A204.1 (cell line): ENCODE measurements at regions not wholly inside any gene's neighbourhood (a gene's known extent, or its start where the extent isn't known, plus 50 kb on each side); places are given as distances from the start of the nearest gene placed in this dataset.

Source experiments
- FAIRE-seq: peaks from 2 replicates; lab custom pipeline; 2012; peaks lifted over from hg19 to GRCh38; lab: Jason Lieb, UNC

GRCh38 chr4:167492007-167492406, 257.7 kb upstream of the SPOCK3 start:
- FAIRE-seq, result no peak

GRCh38 chr4:167509551-167509950, 275.3 kb upstream of the SPOCK3 start:
- FAIRE-seq, result no peak

DNA sequence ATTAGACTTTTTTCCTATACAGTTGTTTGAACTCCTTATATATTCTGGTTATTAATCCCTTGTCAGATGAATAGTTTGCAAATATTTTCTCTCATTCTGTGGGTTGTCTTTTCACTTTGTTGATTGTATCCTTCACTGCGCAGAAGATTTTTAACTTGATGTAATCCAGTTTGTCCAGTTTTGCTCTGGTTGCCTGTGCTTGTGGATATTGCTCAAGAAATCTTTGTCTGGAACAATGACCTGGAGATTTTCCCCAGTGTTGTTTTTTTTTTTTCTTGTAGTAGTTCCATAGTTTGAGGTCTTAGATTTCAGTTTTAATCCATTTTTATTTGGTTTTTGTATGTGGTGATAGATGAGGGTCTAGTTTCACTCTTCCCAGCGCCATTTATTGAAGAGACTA, 289.8 kb upstream of the SPOCK3 start:
- FAIRE-seq, result no peak

GRCh38 chr4:167537761-167538160, 303.5 kb upstream of the SPOCK3 start:
- FAIRE-seq, result no peak

- no peak for FAIRE-seq
Observed at GRCh38 chr4:167541286-167541685, 307.0 kb upstream of the SPOCK3 start.

DNA sequence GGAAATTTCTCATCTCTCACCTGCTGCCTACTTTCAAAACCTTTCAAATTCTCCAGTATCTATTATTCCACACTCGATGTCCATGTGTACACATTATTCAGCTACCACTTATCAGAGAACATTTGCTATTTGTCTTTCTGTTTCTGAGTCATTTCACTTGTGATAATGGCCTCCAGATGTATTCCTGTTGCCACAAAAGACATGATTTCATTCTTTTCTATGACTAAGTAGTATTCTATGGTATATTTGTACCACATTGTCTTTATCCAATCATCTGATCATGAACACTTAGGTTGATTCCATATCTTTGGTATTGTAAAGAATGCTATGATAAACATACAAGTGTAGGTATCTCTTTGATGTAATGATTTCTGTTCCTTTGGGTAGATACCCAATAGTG, 310.1 kb upstream of the SPOCK3 start:
- no peak for FAIRE-seq

- FAIRE-seq, result no peak
Observed at GRCh38 chr4:167550021-167550420, 315.7 kb upstream of the SPOCK3 start.

GRCh38 chr4:167555338-167556022, 321.2 kb upstream of the SPOCK3 start:
- FAIRE-seq, result no peak

DNA sequence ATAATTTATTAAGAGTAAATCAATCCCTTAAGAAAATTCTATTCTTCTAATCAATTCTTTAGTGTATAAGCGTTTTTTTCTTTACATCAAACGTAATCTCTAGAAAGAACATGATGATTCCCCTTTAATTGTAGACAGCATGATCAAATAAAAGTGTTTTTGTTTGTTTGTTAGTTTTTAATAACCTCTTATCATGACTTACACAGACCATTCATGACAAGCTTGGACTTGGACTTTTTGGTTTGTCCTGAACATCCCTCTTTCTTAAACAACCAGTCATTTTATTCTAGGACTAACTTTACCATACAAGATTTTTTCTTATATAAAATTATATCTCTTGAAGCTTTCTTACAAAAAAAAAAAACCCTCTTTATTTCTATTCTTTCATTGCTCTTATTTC, 344.6 kb upstream of the SPOCK3 start:
- peak; percentile 14 for FAIRE-seq

- no peak for FAIRE-seq
Observed at GRCh38 chr4:167581449-167581965, 347.2 kb upstream of the SPOCK3 start.

DNA sequence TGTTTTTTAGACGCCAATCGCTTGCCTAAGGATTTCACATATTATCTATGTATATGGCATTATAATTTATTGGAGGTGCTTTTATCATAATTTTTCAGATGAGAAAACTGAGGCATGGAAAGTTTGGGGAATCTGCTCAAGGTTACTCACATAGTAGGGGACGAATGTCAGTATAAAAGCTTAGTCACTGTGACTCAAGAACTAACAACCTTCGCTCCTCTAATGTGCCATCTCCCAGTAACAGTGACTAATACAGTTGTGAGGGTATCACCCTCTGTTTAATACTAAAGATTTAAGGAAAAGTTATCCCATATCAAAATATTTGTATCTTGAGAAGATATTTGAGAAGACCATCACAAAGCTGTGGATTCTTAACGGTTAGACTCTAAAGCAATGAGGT, 353.1 kb upstream of the SPOCK3 start:
- FAIRE-seq, result no peak

DNA sequence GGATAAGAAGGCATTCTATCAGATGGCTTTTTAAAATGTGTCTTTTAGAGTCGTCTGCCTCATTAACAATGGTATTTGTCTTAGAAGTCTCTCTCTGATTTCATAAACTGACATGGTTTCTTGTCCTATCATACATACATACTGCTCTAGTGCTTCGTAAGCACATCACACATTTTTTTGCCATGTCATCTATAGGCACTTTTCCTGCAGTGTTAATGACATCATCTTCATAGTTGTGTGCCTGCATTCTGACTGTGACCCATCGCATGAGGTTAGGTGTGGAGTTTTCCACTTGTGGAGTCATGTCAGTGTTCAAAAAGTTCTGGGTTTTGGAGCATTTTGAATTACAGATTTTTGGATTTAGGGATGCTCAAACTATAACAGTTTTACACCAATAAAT, 361.6 kb upstream of the SPOCK3 start:
- no peak for FAIRE-seq

DNA sequence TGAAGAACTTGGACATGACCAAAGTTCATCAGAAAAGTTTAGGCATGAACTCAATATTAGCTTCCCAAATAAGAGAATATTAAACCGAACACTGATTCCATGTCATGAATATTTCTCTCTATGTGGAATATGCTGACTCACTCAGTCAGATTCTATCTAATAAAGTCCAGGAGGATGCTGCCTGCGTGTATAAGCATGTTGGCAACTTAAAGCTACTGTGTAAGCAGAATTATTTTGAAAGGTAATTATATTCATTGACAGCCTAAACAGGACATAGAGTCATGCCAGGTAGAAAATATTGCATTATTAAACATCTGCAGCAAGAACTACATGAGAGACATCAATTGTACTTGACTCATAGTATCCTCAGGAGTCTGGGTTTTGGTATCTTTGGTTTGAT, 367.9 kb upstream of the SPOCK3 start:
- no peak for FAIRE-seq

DNA sequence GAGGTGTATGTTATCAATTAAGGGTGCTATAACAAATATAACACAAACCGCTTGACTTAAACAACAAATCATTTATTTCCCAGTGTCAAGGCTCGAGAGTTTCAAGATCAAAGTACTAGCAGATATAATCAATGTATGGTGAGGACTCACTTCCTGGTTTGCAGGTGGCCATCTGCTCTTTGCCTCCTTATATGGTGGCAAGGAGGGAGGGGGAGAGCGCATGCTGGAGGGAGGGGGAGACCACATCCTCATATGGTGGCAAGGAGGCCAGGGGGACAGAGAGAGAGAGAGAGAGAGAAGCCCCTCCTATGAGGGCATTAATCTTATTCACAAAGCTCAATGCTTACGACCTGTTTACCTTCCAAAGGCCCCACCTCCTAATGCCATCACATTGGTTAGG, 372.3 kb upstream of the SPOCK3 start:
- no peak for FAIRE-seq

DNA sequence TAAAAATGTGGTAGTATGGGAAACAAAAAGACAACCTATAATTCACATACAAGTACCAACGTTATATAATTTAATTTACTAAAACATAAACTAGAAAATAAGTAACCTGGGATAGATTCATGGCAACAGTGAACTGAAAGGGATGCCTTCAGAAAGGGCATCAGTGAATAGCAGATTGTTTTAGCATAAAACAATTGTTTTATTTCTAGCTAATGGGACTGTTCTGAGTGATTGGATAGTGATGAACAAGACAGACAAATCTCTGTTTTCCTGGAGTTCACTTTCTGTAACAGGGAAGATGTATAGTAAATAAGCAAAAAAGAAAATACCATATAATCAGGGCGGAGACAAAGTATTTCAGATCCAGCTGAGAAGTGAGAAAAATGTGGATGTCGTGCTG, 379.1 kb upstream of the SPOCK3 start:
- no peak for FAIRE-seq

- FAIRE-seq, result no peak
Observed at GRCh38 chr4:167614866-167615265, 380.6 kb upstream of the SPOCK3 start.

DNA sequence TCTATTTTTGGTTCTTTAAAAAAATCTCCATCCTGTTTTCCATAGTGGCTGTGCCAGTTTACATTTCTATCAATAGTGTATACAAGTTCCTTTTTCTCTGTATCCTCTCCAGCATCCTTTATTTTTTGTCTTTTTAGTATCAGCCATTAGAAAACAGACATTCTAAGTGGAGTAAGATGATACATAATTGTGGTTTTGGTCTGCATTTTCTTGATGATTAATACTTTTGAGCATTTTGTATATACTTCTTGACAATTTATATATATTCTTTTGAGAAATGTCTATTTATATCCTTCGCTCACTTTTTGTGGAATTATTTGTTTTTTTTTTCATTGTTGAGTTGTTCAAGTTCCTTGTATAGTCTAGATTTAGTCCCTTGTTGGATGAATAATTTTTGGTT, 382.2 kb upstream of the SPOCK3 start:
- no peak for FAIRE-seq

DNA sequence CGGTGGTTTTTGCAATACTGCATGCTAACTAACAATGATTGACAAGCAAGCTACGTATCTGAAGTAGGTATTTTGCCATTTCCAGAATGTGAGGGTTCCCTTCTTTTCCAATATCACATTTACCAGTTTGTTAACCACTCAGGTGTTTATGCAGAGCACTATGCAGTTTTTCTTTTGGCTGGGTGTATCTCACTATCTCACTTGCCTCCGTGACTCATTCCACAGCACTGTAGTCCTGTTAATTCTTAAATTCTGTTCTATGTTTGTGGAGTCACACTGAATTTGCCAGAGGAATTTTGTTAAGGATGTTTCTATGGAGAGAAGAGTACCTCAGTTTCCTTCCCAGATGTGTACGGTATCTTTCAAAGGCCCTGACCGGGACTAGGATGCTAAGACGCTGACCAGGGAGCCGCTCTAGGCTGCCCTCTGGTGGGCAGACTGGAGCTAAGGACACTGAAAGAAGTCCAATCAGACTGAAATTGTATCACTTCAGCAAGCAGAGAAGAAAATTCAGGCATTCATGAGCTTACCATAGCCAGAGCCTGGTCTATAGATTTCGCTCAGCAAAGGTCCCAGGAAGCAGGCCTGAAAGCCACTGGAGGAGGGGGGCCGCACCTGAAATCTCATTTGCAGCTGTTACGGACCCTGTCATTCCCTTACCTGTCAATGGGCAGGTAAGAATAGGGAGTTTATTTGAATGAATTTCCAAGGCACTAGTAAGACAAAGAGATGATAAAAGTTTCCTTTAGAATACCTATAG, 388.4 kb upstream of the SPOCK3 start:
- FAIRE-seq, result no peak

- FAIRE-seq, result no peak
Observed at GRCh38 chr4:167623241-167623572, 388.9 kb upstream of the SPOCK3 start.

GRCh38 chr4:167629272-167629671, 395.0 kb upstream of the SPOCK3 start:
- FAIRE-seq, result no peak

- no peak for FAIRE-seq
Observed at GRCh38 chr4:167642250-167642649, 408.0 kb upstream of the SPOCK3 start.

DNA sequence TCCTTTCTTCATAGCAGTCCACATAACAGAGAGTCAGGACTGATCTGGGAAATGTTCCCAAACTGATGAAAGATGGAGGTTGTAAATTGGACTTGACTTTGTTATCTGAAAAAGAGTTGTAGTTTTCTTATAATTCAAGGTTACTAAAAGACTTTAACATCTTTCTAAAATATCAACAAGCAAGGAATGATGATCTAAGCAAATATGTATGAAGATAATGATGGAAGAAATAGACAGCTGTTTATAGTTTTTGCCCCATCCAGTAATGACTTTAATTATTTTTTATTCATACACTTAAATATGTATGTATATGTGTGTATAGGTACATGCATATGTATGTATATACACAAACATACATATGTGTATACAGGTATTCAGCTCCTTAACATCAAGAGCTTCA, 411.1 kb upstream of the SPOCK3 start:
- FAIRE-seq, result no peak

- no peak for FAIRE-seq
Observed at GRCh38 chr4:167652267-167652666, 418.0 kb upstream of the SPOCK3 start.

- FAIRE-seq, result no peak
Observed at GRCh38 chr4:167688660-167689142, 403.6 kb upstream of the ANXA10 start.
